K562 (cell line): ENCODE measurements at regions not wholly inside any gene's neighbourhood (a gene's known extent, or its start where the extent isn't known, plus 50 kb on each side); places are given as distances from the start of the nearest gene placed in this dataset.
"Not testable (repeated sequence)": the region's sequence is repeated elsewhere in the genome, so short reads cannot be mapped to it uniquely, and the experiment has no call there.

Source experiments
- ATAC-seq: fragments of 200-7000 bp; cut with Tn5 transposase; 3 replicates; pipeline ENCODE4 v1.9.1; 2020; ENCODE audit warnings: moderate library complexity
- BruUV-seq: library from RNA; stranded (reverse); fragments of 400-500 nt; replicated peaks from 2 replicates; lab custom pipeline; 2021; lab: Mats Ljungman, UMichigan
- CTCF ChIA-PET: fragments of 300-600 bp; formaldehyde crosslinking; extraction: SDS; loops from one replicate; lab custom pipeline; 2021; ENCODE audit warnings: low intra/inter-chr PET ratio; lab: Yijun Ruan, JAX
- POLR2A ChIA-PET: fragments of 300-600, 350-650 bp; sonication (Branson Sonifier 250); formaldehyde crosslinking; extraction: SDS; loops from one replicate; lab custom pipeline; 2021; ENCODE audit warnings: antibody characterized with exemption, inconsistent platforms; lab: Yijun Ruan, JAX
- DNase-seq, 4 experiments: peaks; one replicate each; pipeline versions ENCODE4 v3.0.0 to v3.0.0-alpha.2; 2011 to 2018; ENCODE audit warnings: low spot score in 3 of 4, mixed read lengths in 3 of 4; ENCODE audit errors: extremely low read depth in 1 of 4
- FAIRE-seq: peaks from 2 replicates; lab custom pipeline; 2011; peaks lifted over from hg19 to GRCh38; lab: Jason Lieb, UNC
- H2AFZ ChIP-seq: 2 replicates; pipeline ENCODE4 v1.6.0; 2011; ENCODE audit warnings: low read depth, low read length, control low read depth, inconsistent platforms
- H3K27ac ChIP-seq: fragments of 200-600 bp; 3 replicates; pipeline ENCODE4 v1.8.0; 2011; ENCODE audit warnings: low read depth, mild to moderate bottlenecking, control low read depth, inconsistent platforms, low read length, moderate library complexity, mixed read lengths; ENCODE audit errors: extremely low read depth
- H3K27me3 ChIP-seq, 2 experiments: fragments of 300-600 bp in 1 of 2; 2 replicates in 1 of 2; 3 replicates in 1 of 2; pipeline versions ENCODE4 v1.6.0 to v1.8.0; 2011; ENCODE audit warnings: inconsistent platforms in 2 of 2, low read length in 2 of 2, mild to moderate bottlenecking in 1 of 2, mixed read lengths in 1 of 2, moderate library complexity in 1 of 2; ENCODE audit not compliant: control insufficient read depth in 2 of 2, insufficient read depth in 2 of 2
- H3K36me3 ChIP-seq: fragments of 300-600 bp; 3 replicates; pipeline ENCODE4 v1.8.0; 2011; ENCODE audit warnings: mild to moderate bottlenecking, low read length, inconsistent platforms; ENCODE audit not compliant: control insufficient read depth, insufficient read depth
- H3K4me1 ChIP-seq, 2 experiments: fragments of 200-600 bp in 1 of 2; replicated peaks in 1 of 2; 2 replicates in 1 of 2; 3 replicates in 1 of 2; pipeline versions ENCODE4 v1.5.1 to v1.8.0; 2011; ENCODE audit warnings: inconsistent platforms in 2 of 2, low read length in 2 of 2, mild to moderate bottlenecking in 1 of 2, mixed read lengths in 1 of 2, moderate library complexity in 1 of 2; ENCODE audit not compliant: control insufficient read depth in 2 of 2, insufficient read depth in 2 of 2
- H3K4me2 ChIP-seq: 2 replicates; pipeline ENCODE4 v1.6.1; 2011; ENCODE audit warnings: low read length, control low read depth, inconsistent platforms, mixed read lengths; ENCODE audit not compliant: insufficient read depth
- H3K4me3 ChIP-seq: fragments of 200-600 bp; sonication (generic), shearing (Covaris generic); 2 replicates; pipeline ENCODE4 v1.5.1; 2016; ENCODE audit warnings: control low read depth, inconsistent platforms
- H3K79me2 ChIP-seq: fragments of 200-600 bp; 3 replicates; pipeline ENCODE4 v1.8.0; 2011; ENCODE audit warnings: low read length, inconsistent platforms; ENCODE audit not compliant: control insufficient read depth, insufficient read depth
- H3K9ac ChIP-seq, 2 experiments: 2 replicates each; pipeline versions ENCODE4 v1.6.0 to v1.6.1; 2011; ENCODE audit warnings: low read depth in 2 of 2, low read length in 2 of 2, control low read depth in 1 of 2, inconsistent platforms in 1 of 2, mild to moderate bottlenecking in 1 of 2, mixed read lengths in 1 of 2; ENCODE audit not compliant: insufficient read depth in 1 of 2
- H3K9me1 ChIP-seq: one replicate; pipeline ENCODE4 v1.6.0; 2011; ENCODE audit warnings: inconsistent platforms, mild to moderate bottlenecking, low read length, moderate library complexity; ENCODE audit not compliant: control insufficient read depth, insufficient read depth
- H3K9me3 ChIP-seq: replicated peaks from 2 replicates; pipeline ENCODE4 v1.5.1; 2011; ENCODE audit warnings: low read depth, low read length, inconsistent platforms; ENCODE audit not compliant: control insufficient read depth, insufficient read depth
- H4K20me1 ChIP-seq: replicated peaks from 2 replicates; pipeline ENCODE4 v1.6.1; 2011; ENCODE audit warnings: low read length, inconsistent platforms, mixed read lengths; ENCODE audit not compliant: control insufficient read depth, insufficient read depth
- NR4A1 ChIP-seq, 2 experiments: fragments of 250-450 bp in 1 of 2; fragments of 450-650 bp in 1 of 2; sonication (Bioruptor Pico) in 1 of 2; IDR thresholded peaks; 2 replicates each; pipeline versions ENCODE4 v1.4.0 to v1.6.1; 2016 to 2020; ENCODE audit warnings: mild to moderate bottlenecking in 2 of 2, missing compliant biosample characterization in 1 of 2, missing genetic modification characterization in 1 of 2, moderate library complexity in 1 of 2
- ZNF655 ChIP-seq: fragments of 250-450 bp; sonication (Bioruptor Pico); IDR thresholded peaks from 2 replicates; pipeline ENCODE4 v1.5.0; 2021
- WGBS: fragments of 100-300 bp; shearing (Covaris generic); methylation state at CpG from one replicate; pipeline ENCODE4 v1.1.6; 2016; ENCODE audit warnings: low coverage, mixed read lengths; ENCODE audit not compliant: insufficient coverage; ENCODE audit errors: missing lambda C conversion rate; 5-methylcytosine and 5-hydroxymethylcytosine counted together
- in situ Hi-C: fragments of 300-500 bp; cut with MboI; formaldehyde crosslinking; loops from 4 replicates; pipeline ENCODE4 v1.15.0; 2018; ENCODE audit warnings: inconsistent platforms, mixed read lengths
- intact Hi-C: fragments of 100-400 bp; cut with micrococcal nuclease; formaldehyde crosslinking; loops from 2 replicates; pipeline ENCODE4 v1.14.2; 2022
- TF ChIP-seq, protein P1 (sequence below): sonication (generic); formaldehyde crosslinking; IDR thresholded peaks from 2 replicates; pipeline ENCODE4 v1.8.0; 2023; ENCODE audit warnings: mild to moderate bottlenecking, missing genetic modification reagents
- TF ChIP-seq, protein P2 (sequence below): sonication (generic); formaldehyde crosslinking; IDR thresholded peaks from 2 replicates; pipeline ENCODE4 v1.8.1; 2023; ENCODE audit warnings: mild to moderate bottlenecking, missing genetic modification reagents

DNA sequence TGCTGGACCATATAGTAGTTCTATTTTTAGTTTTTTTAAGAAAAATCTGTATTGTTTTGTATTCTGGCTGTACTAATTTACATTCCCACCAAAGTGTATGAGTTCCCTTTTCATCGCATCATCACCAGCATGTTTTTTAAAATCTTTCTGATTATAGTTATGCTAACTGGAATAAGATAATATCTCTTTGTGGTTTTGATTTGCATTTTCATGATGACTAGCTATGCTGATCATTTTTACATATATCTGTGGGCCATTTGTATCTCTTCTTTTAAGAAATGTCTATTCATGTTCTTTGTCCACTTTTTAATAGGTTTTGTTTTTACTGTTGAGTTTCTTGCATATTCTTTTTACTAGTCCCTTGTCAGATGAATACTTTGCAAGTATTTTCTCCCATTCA lies 238.0 kb downstream of the FBXO4 start (continued):
- TF ChIP-seq NR4A1 (CRISPR knock-in tag; IDR thresholded peaks at IDR 0.05) (no peak), NR4A1 (tag; IDR thresholded peaks at IDR 0.05) (no peak), ZNF655 (CRISPR knock-in tag) (no peak)
- TF ChIP-seq, protein P1, sequence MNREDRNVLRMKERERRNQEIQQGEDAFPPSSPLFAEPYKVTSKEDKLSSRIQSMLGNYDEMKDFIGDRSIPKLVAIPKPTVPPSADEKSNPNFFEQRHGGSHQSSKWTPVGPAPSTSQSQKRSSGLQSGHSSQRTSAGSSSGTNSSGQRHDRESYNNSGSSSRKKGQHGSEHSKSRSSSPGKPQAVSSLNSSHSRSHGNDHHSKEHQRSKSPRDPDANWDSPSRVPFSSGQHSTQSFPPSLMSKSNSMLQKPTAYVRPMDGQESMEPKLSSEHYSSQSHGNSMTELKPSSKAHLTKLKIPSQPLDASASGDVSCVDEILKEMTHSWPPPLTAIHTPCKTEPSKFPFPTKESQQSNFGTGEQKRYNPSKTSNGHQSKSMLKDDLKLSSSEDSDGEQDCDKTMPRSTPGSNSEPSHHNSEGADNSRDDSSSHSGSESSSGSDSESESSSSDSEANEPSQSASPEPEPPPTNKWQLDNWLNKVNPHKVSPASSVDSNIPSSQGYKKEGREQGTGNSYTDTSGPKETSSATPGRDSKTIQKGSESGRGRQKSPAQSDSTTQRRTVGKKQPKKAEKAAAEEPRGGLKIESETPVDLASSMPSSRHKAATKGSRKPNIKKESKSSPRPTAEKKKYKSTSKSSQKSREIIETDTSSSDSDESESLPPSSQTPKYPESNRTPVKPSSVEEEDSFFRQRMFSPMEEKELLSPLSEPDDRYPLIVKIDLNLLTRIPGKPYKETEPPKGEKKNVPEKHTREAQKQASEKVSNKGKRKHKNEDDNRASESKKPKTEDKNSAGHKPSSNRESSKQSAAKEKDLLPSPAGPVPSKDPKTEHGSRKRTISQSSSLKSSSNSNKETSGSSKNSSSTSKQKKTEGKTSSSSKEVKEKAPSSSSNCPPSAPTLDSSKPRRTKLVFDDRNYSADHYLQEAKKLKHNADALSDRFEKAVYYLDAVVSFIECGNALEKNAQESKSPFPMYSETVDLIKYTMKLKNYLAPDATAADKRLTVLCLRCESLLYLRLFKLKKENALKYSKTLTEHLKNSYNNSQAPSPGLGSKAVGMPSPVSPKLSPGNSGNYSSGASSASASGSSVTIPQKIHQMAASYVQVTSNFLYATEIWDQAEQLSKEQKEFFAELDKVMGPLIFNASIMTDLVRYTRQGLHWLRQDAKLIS (CRISPR knock-in tag), result no peak

- Histone ChIP-seq H3K4me2 (no peak overlapping the region), H3K79me2 (no peaks in the 10 kb centered on the region), H3K9ac (no peak overlapping the region), H3K27me3 (no peaks in the 10 kb centered on the region), H3K27ac (no peak overlapping the region), H3K4me1 (no peaks in the 10 kb centered on the region), H3K4me3 (no peak overlapping the region), H2AFZ (no peak overlapping the region), H3K9me1 (no peaks in the 10 kb centered on the region), H3K36me3 (no peaks in the 10 kb centered on the region), H4K20me1 (no peaks in the 10 kb centered on the region), H3K9me3 (no peaks in the 10 kb centered on the region; the same call in 1 of the 2 replicates)
- in situ Hi-C loops (no loop called here), intact Hi-C loops (no loop called here)
- TF ChIP-seq, protein P2, sequence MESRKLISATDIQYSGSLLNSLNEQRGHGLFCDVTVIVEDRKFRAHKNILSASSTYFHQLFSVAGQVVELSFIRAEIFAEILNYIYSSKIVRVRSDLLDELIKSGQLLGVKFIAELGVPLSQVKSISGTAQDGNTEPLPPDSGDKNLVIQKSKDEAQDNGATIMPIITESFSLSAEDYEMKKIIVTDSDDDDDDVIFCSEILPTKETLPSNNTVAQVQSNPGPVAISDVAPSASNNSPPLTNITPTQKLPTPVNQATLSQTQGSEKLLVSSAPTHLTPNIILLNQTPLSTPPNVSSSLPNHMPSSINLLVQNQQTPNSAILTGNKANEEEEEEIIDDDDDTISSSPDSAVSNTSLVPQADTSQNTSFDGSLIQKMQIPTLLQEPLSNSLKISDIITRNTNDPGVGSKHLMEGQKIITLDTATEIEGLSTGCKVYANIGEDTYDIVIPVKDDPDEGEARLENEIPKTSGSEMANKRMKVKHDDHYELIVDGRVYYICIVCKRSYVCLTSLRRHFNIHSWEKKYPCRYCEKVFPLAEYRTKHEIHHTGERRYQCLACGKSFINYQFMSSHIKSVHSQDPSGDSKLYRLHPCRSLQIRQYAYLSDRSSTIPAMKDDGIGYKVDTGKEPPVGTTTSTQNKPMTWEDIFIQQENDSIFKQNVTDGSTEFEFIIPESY, result no peak
- no TSS peak for BruUV-seq
- ChIA-PET CTCF (no interaction called here), POLR2A (no interaction called here)
- DNase-seq, result no peak
- no peak for ATAC-seq
- FAIRE-seq, result no peak
- WGBS, result 2% methylated on average over 3 of the region's 3 CpGs
These were observed 243.1 kb downstream of the FBXO4 start for GRCh38 chr5:42168091-42168670.

- 0% methylated on average over 3 of the region's 3 CpGs for WGBS
- BruUV-seq, in situ Hi-C loops, H3K79me2 ChIP-seq, H3K27ac ChIP-seq, POLR2A ChIA-PET, FAIRE-seq, H3K9me3 ChIP-seq, CTCF ChIA-PET, H3K9ac ChIP-seq, H3K4me3 ChIP-seq, H3K4me2 ChIP-seq, H3K4me1 ChIP-seq, ATAC-seq, H2AFZ ChIP-seq, H4K20me1 ChIP-seq, H3K27me3 ChIP-seq, DNase-seq, H3K9me1 ChIP-seq, H3K36me3 ChIP-seq, intact Hi-C loops: not testable (repeated sequence)
These were observed 247.1 kb upstream of the GHR start for GRCh38 chr5:42176118-42176517.
